Neural cell (in vitro differentiated cells): ENCODE measurements at regions not wholly inside any gene's neighbourhood (a gene's known extent, or its start where the extent isn't known, plus 50 kb on each side); places are given as distances from the start of the nearest gene placed in this dataset.

Experiments used
- H2AFZ ChIP-seq: fragments of 200-600, 300-800 bp; sonication (generic), shearing (Covaris generic); 2 replicates; pipeline ENCODE4 v1.6.0; 2014; ENCODE audit warnings: low read depth, mild to moderate bottlenecking, antibody characterized with exemption, low read length, moderate library complexity
- H3F3A ChIP-seq: fragments of 200-600 bp; shearing (Covaris generic); 2 replicates; pipeline ENCODE4 v1.6.1; 2016; ENCODE audit warnings: mild to moderate bottlenecking, moderate library complexity, mixed read lengths, antibody characterized with exemption, low read length; ENCODE audit not compliant: insufficient read depth, poor library complexity, severe bottlenecking
- H3K27ac ChIP-seq: fragments of 200-600, 300-800 bp; sonication (generic), shearing (Covaris generic); 2 replicates; pipeline ENCODE4 v1.5.1; 2014; ENCODE audit warnings: mild to moderate bottlenecking, low read length, moderate library complexity
- H3K27me3 ChIP-seq: fragments of 300-800, 200-600 bp; sonication (generic), shearing (Covaris generic); 2 replicates; pipeline ENCODE4 v1.6.0; 2014; ENCODE audit warnings: mild to moderate bottlenecking, low read depth, low read length, moderate library complexity; ENCODE audit not compliant: insufficient read depth
- H3K36me3 ChIP-seq: fragments of 300-800, 200-600 bp; sonication (generic), shearing (Covaris generic); 2 replicates; pipeline ENCODE4 v1.5.1; 2014; ENCODE audit warnings: mild to moderate bottlenecking, antibody characterized with exemption, low read length, moderate library complexity; ENCODE audit not compliant: insufficient read depth
- H3K4me2 ChIP-seq: fragments of 300-800, 200-600 bp; sonication (generic), shearing (Covaris generic); 2 replicates; pipeline ENCODE4 v1.6.0; 2014; ENCODE audit warnings: mild to moderate bottlenecking, low read length
- H3K4me3 ChIP-seq: fragments of 300-800, 200-600 bp; sonication (generic), shearing (Covaris generic); 2 replicates; pipeline ENCODE4 v1.5.1; 2014; ENCODE audit warnings: mild to moderate bottlenecking, low read length, moderate library complexity
- H3K79me2 ChIP-seq: fragments of 200-600 bp; shearing (Covaris generic); replicated peaks from 2 replicates; pipeline ENCODE4 v1.6.0; 2014; ENCODE audit warnings: mild to moderate bottlenecking, low read length, moderate library complexity; ENCODE audit not compliant: insufficient read depth
- H3K9ac ChIP-seq: fragments of 300-800, 200-600 bp; sonication (generic), shearing (Covaris generic); 2 replicates; pipeline ENCODE4 v1.6.1; 2016; ENCODE audit warnings: mild to moderate bottlenecking, low read length, mixed read lengths
- H3K9me2 ChIP-seq: fragments of 200-600 bp; shearing (Covaris generic); 2 replicates; pipeline ENCODE4 v1.6.1; 2016; ENCODE audit warnings: mild to moderate bottlenecking, low read length, mixed read lengths; ENCODE audit not compliant: insufficient read depth
- H3K9me3 ChIP-seq: fragments of 200-600, 300-800 bp; sonication (generic), shearing (Covaris generic); 2 replicates; pipeline ENCODE4 v1.6.1; 2016; ENCODE audit warnings: mild to moderate bottlenecking, mixed run types, low read length, moderate library complexity, mixed read lengths
- H4K20me1 ChIP-seq: fragments of 200-600 bp; shearing (Covaris generic); 2 replicates; pipeline ENCODE4 v1.6.1; 2016; ENCODE audit warnings: mild to moderate bottlenecking, mixed run types; ENCODE audit not compliant: insufficient read depth
- CTCF ChIP-seq: fragments of 450-650 bp; IDR thresholded peaks from 2 replicates; pipeline ENCODE4 v1.5.1; 2014; ENCODE audit warnings: antibody characterized with exemption, mild to moderate bottlenecking, moderate library complexity; ENCODE audit not compliant: poor library complexity, severe bottlenecking
- EP300 ChIP-seq: fragments of 450-650 bp; conservative IDR thresholded peaks from 2 replicates; pipeline ENCODE4 v1.6.1; 2014; ENCODE audit warnings: antibody characterized with exemption, mild to moderate bottlenecking, moderate library complexity; ENCODE audit not compliant: poor library complexity, severe bottlenecking
- EZH2 ChIP-seq: fragments of 200-600, 300-800 bp; shearing (Covaris generic), sonication (generic); IDR thresholded peaks from 2 replicates; pipeline ENCODE4 v1.6.1; 2014; ENCODE audit warnings: antibody characterized with exemption, low read length, borderline replicate concordance, mild to moderate bottlenecking; ENCODE audit not compliant: insufficient read depth, poor library complexity, severe bottlenecking
- MXI1 ChIP-seq: fragments of 450-650 bp; conservative IDR thresholded peaks from 2 replicates; pipeline ENCODE4 v1.6.1; 2014; ENCODE audit warnings: antibody characterized with exemption, mild to moderate bottlenecking; ENCODE audit not compliant: poor library complexity, severe bottlenecking
- POLR2AphosphoS5 ChIP-seq: IDR thresholded peaks from 2 replicates; pipeline ENCODE4 v1.6.1; 2012
- RAD21 ChIP-seq: fragments of 450-650 bp; conservative IDR thresholded peaks from 2 replicates; pipeline ENCODE4 v1.6.1; 2014; ENCODE audit warnings: antibody characterized with exemption, mild to moderate bottlenecking, moderate library complexity
- REST ChIP-seq: IDR thresholded peaks from 2 replicates; pipeline ENCODE4 v1.6.1; 2012; ENCODE audit warnings: borderline replicate concordance
- SMC3 ChIP-seq: fragments of 450-650 bp; conservative IDR thresholded peaks from 2 replicates; pipeline ENCODE4 v1.6.1; 2014; ENCODE audit warnings: antibody characterized with exemption, mild to moderate bottlenecking, moderate library complexity; ENCODE audit not compliant: poor library complexity
- TAF1 ChIP-seq: IDR thresholded peaks from 2 replicates; pipeline ENCODE4 v1.6.1; 2012; ENCODE audit warnings: low read depth

- TF ChIP-seq EP300, result no peak
- TF ChIP-seq TAF1, result no peak
- TF ChIP-seq EZH2, result no peak
- no peak for TF ChIP-seq SMC3
- no peak overlapping the region for H3K9ac ChIP-seq
- H3K27me3 ChIP-seq, result no peaks in the 10 kb centered on the region
- no peak overlapping the region for H3K4me3 ChIP-seq
- no peak overlapping the region for H3K27ac ChIP-seq
- H3K79me2 ChIP-seq, result no peaks in the 10 kb centered on the region
- no peaks in the 10 kb centered on the region for H3F3A ChIP-seq
- no peak overlapping the region for H2AFZ ChIP-seq
- H3K9me2 ChIP-seq, result no peaks in the 10 kb centered on the region
- no peaks in the 10 kb centered on the region for H3K36me3 ChIP-seq
- H3K9me3 ChIP-seq, result no peaks in the 10 kb centered on the region
- H3K4me2 ChIP-seq, result no peak overlapping the region
- H4K20me1 ChIP-seq, result no peaks in the 10 kb centered on the region
These were observed 430.6 kb upstream of the RGMA start for GRCh38 chr15:93519599-93519998.

- H2AFZ ChIP-seq, result no peak overlapping the region
- H3K9me2 ChIP-seq, result no peaks in the 10 kb centered on the region
- no peak overlapping the region for H3K9ac ChIP-seq
- no peaks in the 10 kb centered on the region for H4K20me1 ChIP-seq
- TF ChIP-seq MXI1, result no peak
- no peak for TF ChIP-seq REST
- TF ChIP-seq EZH2, result no peak
- no peak for TF ChIP-seq EP300
- TF ChIP-seq SMC3, result no peak
- TF ChIP-seq POLR2AphosphoS5, result no peak
- no peak for TF ChIP-seq RAD21
- no peak for TF ChIP-seq CTCF
- TF ChIP-seq TAF1, result no peak
- H3F3A ChIP-seq, result no peaks in the 10 kb centered on the region
- H3K4me3 ChIP-seq, result no peak overlapping the region
- H3K9me3 ChIP-seq, result no peaks in the 10 kb centered on the region
- H3K36me3 ChIP-seq, result no peaks in the 10 kb centered on the region
- H3K27me3 ChIP-seq, result no peaks in the 10 kb centered on the region
- no peaks in the 10 kb centered on the region for H3K79me2 ChIP-seq
- H3K4me2 ChIP-seq, result no peak overlapping the region
- no peak overlapping the region for H3K27ac ChIP-seq
These were observed 428.2 kb upstream of the RGMA start for GRCh38 chr15:93517176-93517575.
